AG10803 (cell line): ENCODE measurements at regions not wholly inside any gene's neighbourhood (a gene's known extent, or its start where the extent isn't known, plus 50 kb on each side); places are given as distances from the start of the nearest gene placed in this dataset.

Source experiments
- DNase-seq: peaks from one replicate; pipeline ENCODE4 v3.0.0; 2010; ENCODE audit warnings: low read depth
- H3K4me3 ChIP-seq: 2 replicates; pipeline ENCODE4 v1.5.1; 2011; ENCODE audit warnings: mild to moderate bottlenecking, low read length, control low read depth
- CTCF ChIP-seq: conservative IDR thresholded peaks from 2 replicates; pipeline ENCODE4 v1.5.1; 2011; ENCODE audit warnings: mild to moderate bottlenecking, low read length, control low read depth, inconsistent platforms

GRCh38 chr7:45982907-45983719 is 62.0 kb upstream of the IGFBP3 start:
- no peak for DNase-seq

GRCh38 chr7:45982132-45982531 is 61.1 kb upstream of the IGFBP3 start:
- H3K4me3 ChIP-seq: no peak overlapping the region
- no peak for DNase-seq
- TF ChIP-seq CTCF: no peak

More at GRCh38 chr7:45982907-45983719, 62.0 kb upstream of the IGFBP3 start:
- no peak overlapping the region for H3K4me3 ChIP-seq
- TF ChIP-seq CTCF: no peak

- H3K4me3 ChIP-seq: no peak overlapping the region
- TF ChIP-seq CTCF: no peak
- peak; percentile 44 for DNase-seq
Measured at GRCh38 chr7:45980973-45981372, 59.9 kb upstream of the IGFBP3 start.

DNA sequence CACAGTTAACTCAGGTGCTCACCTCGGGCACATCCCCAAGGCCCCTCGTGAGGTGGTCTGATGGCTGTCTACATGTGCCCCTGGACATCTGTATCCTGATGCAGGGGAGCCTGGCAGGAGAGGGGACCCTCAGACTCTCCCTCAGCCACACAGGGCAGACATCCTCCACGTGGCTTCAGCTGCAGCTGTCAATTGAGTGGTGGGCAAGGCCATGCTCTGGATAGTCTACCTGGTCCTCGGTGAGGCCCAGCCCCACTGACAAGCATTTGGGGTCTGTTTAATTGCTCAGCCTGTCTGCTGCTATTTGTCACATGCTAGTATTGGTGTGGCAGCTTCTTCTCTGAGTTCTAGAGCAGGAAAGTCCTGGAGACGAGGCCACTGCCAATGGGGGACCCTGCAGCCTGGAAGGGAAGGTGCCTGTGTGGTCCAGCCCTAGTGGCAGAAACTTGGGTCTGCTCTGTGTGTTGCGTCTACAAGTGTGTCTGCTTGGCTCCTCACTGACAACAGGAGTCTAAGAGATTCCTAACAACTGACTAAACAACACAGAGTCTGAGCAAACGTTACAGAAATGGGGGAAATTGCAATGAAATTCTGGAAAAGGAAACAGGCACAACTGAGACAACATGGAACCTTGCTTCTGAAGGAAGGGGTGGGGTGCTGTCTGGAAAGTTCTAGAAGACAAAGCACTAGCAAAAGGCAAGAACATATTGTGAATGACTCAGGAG is 59.3 kb upstream of the IGFBP3 start:
- no peak overlapping the region for H3K4me3 ChIP-seq
- TF ChIP-seq CTCF: peak; percentile 61
- DNase-seq: peak; percentile 89

GRCh38 chr7:45979275-45980180 is 58.5 kb upstream of the IGFBP3 start:
- TF ChIP-seq CTCF: no peak
- H3K4me3 ChIP-seq: no peak overlapping the region
- no peak for DNase-seq

DNA sequence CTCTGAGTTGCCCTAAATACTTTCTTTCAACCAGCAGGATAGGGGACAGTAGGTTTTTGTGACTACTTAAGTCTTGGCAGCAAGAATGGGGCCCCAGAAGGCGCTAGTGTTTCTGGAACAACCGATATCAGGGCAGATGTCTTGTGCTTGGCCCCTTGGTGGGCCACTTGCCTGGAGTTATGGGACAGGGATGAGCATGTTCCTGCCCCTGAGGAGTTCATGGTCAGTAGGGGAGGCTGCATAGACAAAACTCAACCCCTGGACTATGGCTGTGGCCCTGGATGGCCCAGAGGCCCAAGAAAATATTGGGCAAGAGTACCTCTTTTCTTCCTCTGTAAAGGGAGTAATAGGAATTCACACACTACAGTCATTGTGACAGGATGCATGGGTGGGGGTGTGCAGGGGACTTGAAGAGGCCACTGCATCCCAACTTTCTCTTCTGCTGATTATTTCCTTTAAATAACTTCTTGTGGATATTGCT is 57.7 kb upstream of the IGFBP3 start:
- peak overlapping the region; percentile 6 for H3K4me3 ChIP-seq
- DNase-seq: peak; percentile 58
- TF ChIP-seq CTCF: no peak
